ENCODE measurements at regions not wholly inside any gene's neighbourhood (a gene's known extent, or its start where the extent isn't known, plus 50 kb on each side); places are given as distances from the start of the nearest gene placed in this dataset.

DNA sequence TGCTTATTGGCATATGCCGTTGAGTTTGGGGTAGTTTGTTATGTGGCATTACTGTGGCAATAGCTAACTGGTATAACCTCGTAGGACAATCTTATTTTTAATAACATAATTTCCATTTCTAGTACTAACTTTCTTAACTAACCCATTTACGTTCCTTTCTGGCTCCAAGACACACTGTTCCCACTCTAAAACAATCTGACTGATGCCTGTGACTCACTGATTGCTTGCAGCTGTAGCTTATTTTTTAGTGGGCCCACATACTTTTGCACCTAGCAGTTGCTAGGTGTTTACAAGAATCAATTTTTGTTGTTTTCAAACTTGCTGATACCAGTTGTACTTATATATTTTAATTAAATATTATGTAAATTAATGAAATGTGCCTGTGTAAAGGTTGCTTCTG lies 52.2 kb downstream of the FAT3 start:
- H3K9me3 Mint-ChIP-seq (ENCODE audit: low read depth): peaks cover 3% of the 10 kb centered on the region
- no peaks in the 10 kb centered on the region for H3K27me3 Mint-ChIP-seq (ENCODE audit: low read depth)
- peaks cover 2% of the 10 kb centered on the region for H3K36me3 Mint-ChIP-seq (ENCODE audit: low read depth)
- H3K4me3 Mint-ChIP-seq (ENCODE audit: unreplicated experiment): no peak overlapping the region
- TF ChIP-seq, protein P1, sequence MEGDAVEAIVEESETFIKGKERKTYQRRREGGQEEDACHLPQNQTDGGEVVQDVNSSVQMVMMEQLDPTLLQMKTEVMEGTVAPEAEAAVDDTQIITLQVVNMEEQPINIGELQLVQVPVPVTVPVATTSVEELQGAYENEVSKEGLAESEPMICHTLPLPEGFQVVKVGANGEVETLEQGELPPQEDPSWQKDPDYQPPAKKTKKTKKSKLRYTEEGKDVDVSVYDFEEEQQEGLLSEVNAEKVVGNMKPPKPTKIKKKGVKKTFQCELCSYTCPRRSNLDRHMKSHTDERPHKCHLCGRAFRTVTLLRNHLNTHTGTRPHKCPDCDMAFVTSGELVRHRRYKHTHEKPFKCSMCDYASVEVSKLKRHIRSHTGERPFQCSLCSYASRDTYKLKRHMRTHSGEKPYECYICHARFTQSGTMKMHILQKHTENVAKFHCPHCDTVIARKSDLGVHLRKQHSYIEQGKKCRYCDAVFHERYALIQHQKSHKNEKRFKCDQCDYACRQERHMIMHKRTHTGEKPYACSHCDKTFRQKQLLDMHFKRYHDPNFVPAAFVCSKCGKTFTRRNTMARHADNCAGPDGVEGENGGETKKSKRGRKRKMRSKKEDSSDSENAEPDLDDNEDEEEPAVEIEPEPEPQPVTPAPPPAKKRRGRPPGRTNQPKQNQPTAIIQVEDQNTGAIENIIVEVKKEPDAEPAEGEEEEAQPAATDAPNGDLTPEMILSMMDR (IDR thresholded peaks at IDR 0.05): no peak
- H3K4me1 Mint-ChIP-seq (ENCODE audit: low read depth): peaks cover 18% of the 10 kb centered on the region
- no peak for DNase-seq (ENCODE audit: low spot score)
- H3K27ac Mint-ChIP-seq (ENCODE audit: unreplicated experiment): no peak overlapping the region

DNA sequence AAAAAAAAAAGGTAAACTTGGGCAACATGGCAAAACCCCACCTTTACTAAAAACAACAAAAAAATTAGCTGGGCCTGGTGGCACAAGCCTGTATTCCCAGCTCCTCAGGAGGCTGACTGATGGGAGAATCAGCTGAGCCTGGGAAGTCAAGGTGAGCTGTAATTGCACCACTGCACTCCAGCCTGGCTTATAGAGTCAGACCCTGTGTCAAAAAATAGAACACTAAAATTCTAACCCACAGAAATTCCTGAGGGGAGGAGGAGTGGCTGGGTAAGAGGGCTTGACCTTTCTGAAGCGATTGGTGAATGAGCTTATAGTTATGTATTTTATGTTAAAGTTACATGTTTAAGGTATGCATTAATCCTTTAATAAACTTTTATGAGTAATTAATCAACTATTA lies 53.3 kb downstream of the FAT3 start:
- Mint-ChIP-seq H3K27ac (ENCODE audit: unreplicated experiment) (no peak overlapping the region), H3K36me3 (ENCODE audit: low read depth) (peaks cover 2% of the 10 kb centered on the region), H3K9me3 (ENCODE audit: low read depth) (peaks cover 3% of the 10 kb centered on the region), H3K27me3 (ENCODE audit: low read depth) (no peaks in the 10 kb centered on the region), H3K4me1 (ENCODE audit: low read depth) (peaks cover 18% of the 10 kb centered on the region), H3K4me3 (ENCODE audit: unreplicated experiment) (no peak overlapping the region)
- TF ChIP-seq, protein P1 (IDR thresholded peaks at IDR 0.05): no peak
- no peak for DNase-seq (ENCODE audit: low spot score)

DNA sequence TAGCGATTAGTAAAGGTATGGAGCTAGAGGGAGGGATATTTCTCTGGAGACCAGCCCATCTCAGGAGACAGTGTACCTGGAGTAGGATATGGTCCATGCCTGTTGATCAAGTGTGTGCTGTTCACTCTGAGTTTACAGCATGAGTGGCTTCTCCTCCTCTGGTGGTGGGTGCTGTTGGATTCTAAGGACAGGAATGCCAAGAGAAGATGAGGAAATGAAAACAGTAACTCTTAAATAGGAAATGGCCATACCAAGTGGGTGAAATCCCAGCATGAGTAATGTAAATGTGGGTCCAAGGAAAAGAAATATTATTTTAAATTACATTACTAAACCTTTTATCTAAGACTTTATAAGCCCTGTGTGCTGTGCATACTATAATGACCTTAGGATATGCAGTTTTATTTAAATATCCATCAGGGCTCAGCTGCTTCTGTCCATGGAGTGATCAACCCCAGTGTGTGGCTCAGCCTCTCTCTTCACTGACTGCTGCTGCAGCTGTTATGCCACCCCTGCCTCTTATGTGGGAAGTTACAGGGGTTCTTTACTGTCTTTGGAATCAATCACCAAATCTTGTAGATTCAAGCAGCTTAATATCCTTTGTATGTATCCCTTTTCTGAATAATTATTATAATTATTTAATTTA lies 54.3 kb downstream of the FAT3 start:
- H3K27ac Mint-ChIP-seq (ENCODE audit: unreplicated experiment): peak overlapping the region; percentile 55
- DNase-seq (ENCODE audit: low spot score): no peak
- peaks cover 19% of the 10 kb centered on the region for H3K4me1 Mint-ChIP-seq (ENCODE audit: low read depth)
- peaks cover 3% of the 10 kb centered on the region for H3K9me3 Mint-ChIP-seq (ENCODE audit: low read depth)
- H3K36me3 Mint-ChIP-seq (ENCODE audit: low read depth): peaks cover 2% of the 10 kb centered on the region
- TF ChIP-seq, protein P1 (IDR thresholded peaks at IDR 0.05): no peak
- H3K4me3 Mint-ChIP-seq (ENCODE audit: unreplicated experiment): no peak overlapping the region
- no peaks in the 10 kb centered on the region for H3K27me3 Mint-ChIP-seq (ENCODE audit: low read depth)

DNA sequence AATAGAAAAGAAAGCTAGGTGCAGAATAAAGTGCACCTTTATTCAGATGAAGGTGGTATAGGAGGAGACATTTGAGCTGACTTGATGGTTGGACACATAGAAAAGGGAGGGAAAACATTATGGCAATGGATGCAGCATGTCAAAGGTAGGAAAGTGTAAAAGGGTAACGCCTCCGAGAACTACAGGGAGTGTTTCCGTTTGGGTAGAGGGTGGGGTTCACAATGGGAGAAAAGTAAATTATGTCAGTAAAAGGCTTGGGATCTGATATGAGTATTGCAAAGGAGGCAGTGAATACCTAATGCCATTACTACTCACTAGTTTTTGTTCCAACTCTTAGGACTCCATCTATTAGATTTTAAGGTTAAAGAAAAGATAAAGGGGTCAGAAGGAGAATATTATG lies 59.5 kb downstream of the FAT3 start:
- no peak overlapping the region for H3K27ac Mint-ChIP-seq (ENCODE audit: unreplicated experiment)
- H3K4me1 Mint-ChIP-seq (ENCODE audit: low read depth): peaks cover 12% of the 10 kb centered on the region
- H3K9me3 Mint-ChIP-seq (ENCODE audit: low read depth): no peaks in the 10 kb centered on the region
- H3K36me3 Mint-ChIP-seq (ENCODE audit: low read depth): no peaks in the 10 kb centered on the region
- no peak for DNase-seq (ENCODE audit: low spot score)
- H3K27me3 Mint-ChIP-seq (ENCODE audit: low read depth): no peaks in the 10 kb centered on the region
- TF ChIP-seq, protein P1 (IDR thresholded peaks at IDR 0.05): no peak
- no peak overlapping the region for H3K4me3 Mint-ChIP-seq (ENCODE audit: unreplicated experiment)

DNA sequence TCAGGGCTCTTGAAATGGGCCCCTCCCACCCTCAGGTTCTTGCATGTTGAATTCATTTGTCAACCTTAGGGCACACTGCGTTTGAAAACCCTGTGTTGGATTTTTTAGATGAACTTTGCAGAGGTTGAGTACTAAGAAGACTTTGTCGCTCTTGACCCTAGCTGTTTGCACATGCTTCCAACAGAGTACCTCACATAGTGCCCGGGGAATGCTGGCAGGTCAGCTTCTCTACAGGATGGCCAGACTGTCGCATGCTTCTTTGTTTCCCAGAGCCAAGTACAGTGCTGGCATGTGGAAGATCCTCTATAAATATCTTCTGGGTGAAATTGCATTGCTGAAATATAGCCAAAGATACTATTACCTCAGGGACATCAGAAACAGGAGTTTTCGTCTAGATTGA lies 59.9 kb downstream of the FAT3 start:
- Mint-ChIP-seq H3K27ac (ENCODE audit: unreplicated experiment) (peak overlapping the region; percentile 19), H3K9me3 (ENCODE audit: low read depth) (no peaks in the 10 kb centered on the region), H3K4me3 (ENCODE audit: unreplicated experiment) (no peak overlapping the region), H3K36me3 (ENCODE audit: low read depth) (no peaks in the 10 kb centered on the region), H3K27me3 (ENCODE audit: low read depth) (no peaks in the 10 kb centered on the region), H3K4me1 (ENCODE audit: low read depth) (peaks cover 12% of the 10 kb centered on the region)
- DNase-seq (ENCODE audit: low spot score): no peak
- TF ChIP-seq, protein P1 (IDR thresholded peaks at IDR 0.05): no peak
